ENCODE measurements at regions not wholly inside any gene's neighbourhood (a gene's known extent, or its start where the extent isn't known, plus 50 kb on each side); places are given as distances from the start of the nearest gene placed in this dataset.

DNA sequence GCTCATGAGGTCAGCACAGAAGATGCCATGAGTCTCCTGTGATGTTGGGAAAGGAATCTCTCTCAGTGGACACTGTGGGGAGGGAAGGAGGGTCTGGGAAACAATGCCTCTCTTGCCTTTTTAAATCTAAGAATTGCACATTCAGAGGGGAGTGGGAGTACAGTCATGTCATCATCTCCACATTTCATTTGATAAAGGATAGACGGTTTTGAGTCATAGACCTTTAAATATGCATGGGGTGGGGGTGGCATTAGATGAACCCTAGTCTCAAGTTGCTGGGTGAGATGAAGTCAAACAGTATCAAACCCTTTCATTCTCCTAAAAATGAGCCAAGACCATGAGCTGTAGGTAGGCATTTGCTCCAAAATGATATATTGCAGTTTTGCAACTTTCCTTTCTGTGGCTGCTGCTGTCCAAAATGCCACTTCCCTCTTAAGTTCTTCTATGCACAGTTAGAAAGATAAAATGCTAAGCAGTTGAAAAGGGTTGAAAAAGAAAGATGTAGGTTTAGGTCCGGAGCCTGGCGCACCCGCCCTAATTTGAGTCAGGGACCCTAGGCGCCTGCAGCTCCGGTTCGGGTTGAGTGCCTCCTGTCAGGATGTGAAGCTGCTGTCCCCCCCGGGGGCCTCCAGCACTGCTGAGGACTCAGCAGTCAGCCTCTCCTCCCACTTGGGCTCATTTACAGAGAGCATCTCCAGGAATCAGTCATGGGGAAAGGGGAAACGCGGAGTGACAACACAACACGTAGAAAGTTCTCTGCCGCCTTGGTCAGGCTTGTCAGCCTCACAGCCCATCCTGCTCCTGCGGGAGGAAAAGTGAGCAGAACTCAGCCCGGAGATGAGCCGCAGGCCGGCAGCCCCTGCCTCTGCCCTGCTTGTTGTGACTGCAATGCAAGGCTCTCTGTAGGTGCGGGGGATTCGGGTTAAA, 479.3 kb upstream of the RUNX1 start:
- H3K27me3 ChIP-seq, result no peaks in the 10 kb centered on the region
- H3K9me3 ChIP-seq, result no peaks in the 10 kb centered on the region
- H3K4me3 ChIP-seq, result peak overlapping the region; percentile 17 to 44 (median 38)
- no peaks in the 10 kb centered on the region for H3K36me3 ChIP-seq
- DNase-seq (ENCODE audit: low spot score in 2 of 2), result peak in 1 of 2 donors; percentile 9
- WGBS, 2 donors, result 62 to 67% methylated on average over 14 to 18 of the region's 18 CpGs
- H3K27ac ChIP-seq, result peak overlapping the region in 3 of 4 donors; percentile 50 to 64 (median 58)
- TF ChIP-seq, protein P1, sequence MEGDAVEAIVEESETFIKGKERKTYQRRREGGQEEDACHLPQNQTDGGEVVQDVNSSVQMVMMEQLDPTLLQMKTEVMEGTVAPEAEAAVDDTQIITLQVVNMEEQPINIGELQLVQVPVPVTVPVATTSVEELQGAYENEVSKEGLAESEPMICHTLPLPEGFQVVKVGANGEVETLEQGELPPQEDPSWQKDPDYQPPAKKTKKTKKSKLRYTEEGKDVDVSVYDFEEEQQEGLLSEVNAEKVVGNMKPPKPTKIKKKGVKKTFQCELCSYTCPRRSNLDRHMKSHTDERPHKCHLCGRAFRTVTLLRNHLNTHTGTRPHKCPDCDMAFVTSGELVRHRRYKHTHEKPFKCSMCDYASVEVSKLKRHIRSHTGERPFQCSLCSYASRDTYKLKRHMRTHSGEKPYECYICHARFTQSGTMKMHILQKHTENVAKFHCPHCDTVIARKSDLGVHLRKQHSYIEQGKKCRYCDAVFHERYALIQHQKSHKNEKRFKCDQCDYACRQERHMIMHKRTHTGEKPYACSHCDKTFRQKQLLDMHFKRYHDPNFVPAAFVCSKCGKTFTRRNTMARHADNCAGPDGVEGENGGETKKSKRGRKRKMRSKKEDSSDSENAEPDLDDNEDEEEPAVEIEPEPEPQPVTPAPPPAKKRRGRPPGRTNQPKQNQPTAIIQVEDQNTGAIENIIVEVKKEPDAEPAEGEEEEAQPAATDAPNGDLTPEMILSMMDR (IDR thresholded peaks at IDR 0.05), result no peak
- peaks cover 0 to 21% (median 9%) of the 10 kb centered on the region in 4 donors for H3K4me1 ChIP-seq

DNA sequence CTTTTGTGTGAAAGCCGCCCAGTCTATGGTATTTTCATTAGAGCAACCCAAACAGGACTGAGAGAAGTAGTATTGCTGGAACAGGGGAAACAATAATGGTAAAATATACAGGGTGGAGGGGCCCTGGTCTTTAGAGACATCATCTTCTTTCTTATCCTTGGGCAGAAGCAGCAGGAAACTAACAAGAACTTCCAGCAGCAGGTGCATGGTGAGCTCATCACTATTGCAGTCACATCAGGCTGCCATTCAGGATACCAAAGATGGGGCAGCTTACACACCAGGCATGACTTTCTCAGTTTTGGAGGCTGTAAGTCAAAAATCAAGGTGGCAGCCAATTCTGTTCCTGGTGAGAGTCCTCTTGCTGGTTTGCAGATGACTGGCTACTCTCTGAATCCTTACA, 478.3 kb upstream of the RUNX1 start:
- Histone ChIP-seq H3K9me3 (no peaks in the 10 kb centered on the region), H3K27me3 (no peaks in the 10 kb centered on the region), H3K36me3 (no peaks in the 10 kb centered on the region), H3K27ac (no peak overlapping the region), H3K4me3 (no peak overlapping the region), H3K4me1 (peaks cover 0 to 21% (median 9%) of the 10 kb centered on the region in 4 donors)
- TF ChIP-seq, protein P1 (IDR thresholded peaks at IDR 0.05), result no peak
- TF ChIP-seq POLR2A (IDR thresholded peaks at IDR 0.05) (no peak), EP300 (IDR thresholded peaks at IDR 0.05) (no peak)
- DNase-seq (ENCODE audit: low spot score in 2 of 2), result no peak
- 93 to 95% methylated on average over 1 of the region's 1 CpG for WGBS, 2 donors

DNA sequence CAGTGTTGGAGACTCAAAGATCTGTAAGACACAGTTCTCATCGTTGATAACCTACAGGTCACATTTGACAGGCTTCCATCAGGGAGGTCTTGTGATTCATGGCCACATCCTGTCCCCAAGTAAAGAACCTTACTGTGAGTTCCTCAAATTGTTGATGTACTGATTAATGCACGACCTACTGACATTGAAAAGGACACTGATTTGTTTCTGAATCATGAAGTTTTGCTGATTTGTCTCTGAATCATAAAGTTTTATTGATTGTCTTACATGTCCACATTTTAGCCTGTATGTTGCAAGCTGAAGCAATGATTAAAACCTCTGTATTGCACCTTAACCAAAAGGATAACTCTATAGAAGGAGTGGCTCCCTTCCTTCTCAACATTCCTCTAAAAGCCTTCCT, 476.3 kb upstream of the RUNX1 start:
- H3K36me3 ChIP-seq, result no peaks in the 10 kb centered on the region
- H3K27ac ChIP-seq, result no peak overlapping the region
- no peaks in the 10 kb centered on the region for H3K27me3 ChIP-seq
- no peak for DNase-seq (ENCODE audit: low spot score in 2 of 2)
- peaks cover 0 to 21% (median 9%) of the 10 kb centered on the region in 4 donors for H3K4me1 ChIP-seq
- H3K9me3 ChIP-seq, result no peaks in the 10 kb centered on the region
- 47 to 49% methylated on average over 2 of the region's 2 CpGs for WGBS, 2 donors
- TF ChIP-seq POLR2A (IDR thresholded peaks at IDR 0.05) (no peak), EP300 (IDR thresholded peaks at IDR 0.05) (no peak)
- TF ChIP-seq, protein P1 (IDR thresholded peaks at IDR 0.05), result no peak
- no peak overlapping the region for H3K4me3 ChIP-seq

DNA sequence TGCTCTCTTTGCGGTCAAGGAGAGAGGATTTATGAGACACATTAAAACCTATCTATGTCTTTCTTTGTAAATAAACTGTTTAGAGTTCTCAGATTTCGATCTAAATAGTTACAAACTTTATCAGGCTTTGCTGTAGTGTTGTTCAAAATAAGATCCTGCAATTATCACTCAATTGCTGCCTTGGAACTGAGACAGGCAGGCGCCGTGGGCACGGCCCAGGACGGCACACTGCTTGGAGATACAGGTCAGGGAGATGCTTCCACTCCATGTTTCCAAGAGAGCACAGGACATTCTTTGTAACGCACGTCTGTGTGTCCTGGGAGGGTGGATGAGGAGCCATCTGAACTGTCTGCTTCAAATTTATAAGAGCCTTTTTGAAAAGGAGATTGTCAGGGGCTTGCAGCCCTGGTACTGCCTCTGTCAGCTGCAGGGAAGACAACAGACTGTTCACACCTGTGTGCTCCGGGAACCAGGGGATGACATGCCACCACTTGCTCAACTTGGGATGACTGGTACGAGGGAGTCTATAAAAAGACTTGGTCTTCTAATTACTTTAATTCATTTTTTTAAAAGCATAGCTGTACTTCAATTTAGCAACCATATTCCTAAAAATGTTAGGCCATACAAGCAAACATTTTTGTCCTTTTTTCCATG, 472.9 kb upstream of the RUNX1 start:
- TF ChIP-seq EP300 (IDR thresholded peaks at IDR 0.05) (no peak), POLR2A (IDR thresholded peaks at IDR 0.05) (no peak)
- TF ChIP-seq, protein P1 (IDR thresholded peaks at IDR 0.05), result no peak
- 90 to 97% methylated on average over 10 of the region's 10 CpGs for WGBS, 2 donors
- no peak for DNase-seq (ENCODE audit: low spot score in 2 of 2)
- Histone ChIP-seq H3K9me3 (no peaks in the 10 kb centered on the region), H3K27me3 (no peaks in the 10 kb centered on the region), H3K36me3 (no peaks in the 10 kb centered on the region), H3K4me1 (peaks cover 0 to 4% (median 0%) of the 10 kb centered on the region in 4 donors), H3K27ac (no peak overlapping the region), H3K4me3 (no peak overlapping the region)

DNA sequence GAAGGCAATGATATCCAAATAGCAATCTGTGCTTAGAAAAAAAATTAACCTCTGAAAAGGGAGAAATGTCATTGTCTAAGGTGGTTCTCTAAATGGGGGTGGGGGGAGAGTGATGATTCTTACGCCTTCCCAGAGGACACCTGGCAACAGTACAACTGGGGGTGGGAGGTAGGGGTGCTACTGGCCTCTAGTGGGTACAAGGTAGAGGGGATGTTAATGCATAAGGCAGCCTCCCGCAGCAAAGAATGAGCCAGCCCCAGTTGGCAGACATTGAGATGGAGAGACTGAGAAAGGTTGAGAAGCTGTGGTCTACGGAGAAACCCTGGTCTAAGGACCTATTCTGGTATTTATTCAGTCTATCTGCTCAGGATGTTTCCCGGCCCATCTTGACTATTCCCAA, 472.2 kb upstream of the RUNX1 start:
- Histone ChIP-seq H3K27me3 (no peaks in the 10 kb centered on the region), H3K4me1 (peaks cover 0 to 4% (median 0%) of the 10 kb centered on the region in 4 donors), H3K27ac (no peak overlapping the region), H3K36me3 (no peaks in the 10 kb centered on the region), H3K9me3 (no peaks in the 10 kb centered on the region), H3K4me3 (no peak overlapping the region)
- WGBS, 2 donors, result 86 to 92% methylated on average over 4 of the region's 4 CpGs
- no peak for DNase-seq (ENCODE audit: low spot score in 2 of 2)
- TF ChIP-seq, protein P1 (IDR thresholded peaks at IDR 0.05), result no peak
- TF ChIP-seq EP300 (IDR thresholded peaks at IDR 0.05), result no peak
- no peak for TF ChIP-seq POLR2A (IDR thresholded peaks at IDR 0.05)

Measured in tibial nerve (tissue), 4 donors.